Hepatocyte (in vitro differentiated cells): ENCODE measurements at regions not wholly inside any gene's neighbourhood (a gene's known extent, or its start where the extent isn't known, plus 50 kb on each side); places are given as distances from the start of the nearest gene placed in this dataset. TPM values are rescaled to one million over a fixed set of nuclear protein-coding genes. Genes with fewer than 3 reads are reported as not detected.

Source experiments
- small RNA-seq: library from RNA; depleted of rRNA; stranded (forward); fragments of <200 nt; gene quantifications from one replicate; pipeline ENCODE3, GENCODE V24; 2014

Small RNA genes lying in the stretch of these regions (small RNA-seq; reads per million reads assigned to genes)
- not detected for gene RNU6-774P
